Adrenal gland (tissue), 5 donors: ENCODE measurements at regions not wholly inside any gene's neighbourhood (a gene's known extent, or its start where the extent isn't known, plus 50 kb on each side); places are given as distances from the start of the nearest gene placed in this dataset.

Source experiments
- POLR2A ChIP-seq, 2 donors: fragments of 450-650 bp; IDR thresholded peaks; one replicate each; pipeline ENCODE4 v1.6.1; 2017; ENCODE audit warnings: antibody characterized with exemption in 2 of 2, mild to moderate bottlenecking in 2 of 2, moderate library complexity in 1 of 2
- TF ChIP-seq, protein P1 (sequence below), 6 experiments: fragments of 450-650 bp in 4 of 6; fragments of 200-600 bp in 2 of 6; sonication (generic) in 1 of 6; IDR thresholded peaks; 1 replicate in 5 of 6; 2 replicates in 1 of 6; pipeline versions ENCODE4 v1.5.1 to v1.8.0; 2016 to 2021; ENCODE audit warnings: antibody characterized with exemption in 6 of 6, mild to moderate bottlenecking in 2 of 6, moderate library complexity in 1 of 6
- donor health status: DM: no; HTN: no; CAD: no.

DNA sequence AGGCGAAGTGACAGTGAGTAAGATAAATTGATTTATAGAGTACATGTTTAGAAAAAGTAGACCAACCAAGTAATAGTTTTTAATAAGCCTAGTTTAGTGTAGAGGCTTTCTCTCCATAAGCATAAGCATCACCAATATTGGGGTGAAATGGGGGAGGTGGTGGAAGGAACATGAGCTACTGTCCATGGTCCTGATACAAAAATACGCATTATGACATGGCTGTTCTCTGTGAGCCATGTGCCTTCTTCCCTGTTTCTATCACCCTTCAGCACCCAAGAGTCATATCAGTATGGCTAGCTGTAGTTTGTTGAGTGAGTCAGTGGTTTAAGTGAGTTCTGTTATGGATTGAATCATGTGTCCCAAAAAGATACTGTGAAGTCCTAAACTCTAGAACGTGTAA lies 150.8 kb downstream of the EDN1 start:
- TF ChIP-seq, protein P1, sequence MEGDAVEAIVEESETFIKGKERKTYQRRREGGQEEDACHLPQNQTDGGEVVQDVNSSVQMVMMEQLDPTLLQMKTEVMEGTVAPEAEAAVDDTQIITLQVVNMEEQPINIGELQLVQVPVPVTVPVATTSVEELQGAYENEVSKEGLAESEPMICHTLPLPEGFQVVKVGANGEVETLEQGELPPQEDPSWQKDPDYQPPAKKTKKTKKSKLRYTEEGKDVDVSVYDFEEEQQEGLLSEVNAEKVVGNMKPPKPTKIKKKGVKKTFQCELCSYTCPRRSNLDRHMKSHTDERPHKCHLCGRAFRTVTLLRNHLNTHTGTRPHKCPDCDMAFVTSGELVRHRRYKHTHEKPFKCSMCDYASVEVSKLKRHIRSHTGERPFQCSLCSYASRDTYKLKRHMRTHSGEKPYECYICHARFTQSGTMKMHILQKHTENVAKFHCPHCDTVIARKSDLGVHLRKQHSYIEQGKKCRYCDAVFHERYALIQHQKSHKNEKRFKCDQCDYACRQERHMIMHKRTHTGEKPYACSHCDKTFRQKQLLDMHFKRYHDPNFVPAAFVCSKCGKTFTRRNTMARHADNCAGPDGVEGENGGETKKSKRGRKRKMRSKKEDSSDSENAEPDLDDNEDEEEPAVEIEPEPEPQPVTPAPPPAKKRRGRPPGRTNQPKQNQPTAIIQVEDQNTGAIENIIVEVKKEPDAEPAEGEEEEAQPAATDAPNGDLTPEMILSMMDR (IDR thresholded peaks at IDR 0.05) = no peak
- no peak for TF ChIP-seq POLR2A (IDR thresholded peaks at IDR 0.05)
